ENCODE measurements at regions not wholly inside any gene's neighbourhood (a gene's known extent, or its start where the extent isn't known, plus 50 kb on each side); places are given as distances from the start of the nearest gene placed in this dataset.

DNA sequence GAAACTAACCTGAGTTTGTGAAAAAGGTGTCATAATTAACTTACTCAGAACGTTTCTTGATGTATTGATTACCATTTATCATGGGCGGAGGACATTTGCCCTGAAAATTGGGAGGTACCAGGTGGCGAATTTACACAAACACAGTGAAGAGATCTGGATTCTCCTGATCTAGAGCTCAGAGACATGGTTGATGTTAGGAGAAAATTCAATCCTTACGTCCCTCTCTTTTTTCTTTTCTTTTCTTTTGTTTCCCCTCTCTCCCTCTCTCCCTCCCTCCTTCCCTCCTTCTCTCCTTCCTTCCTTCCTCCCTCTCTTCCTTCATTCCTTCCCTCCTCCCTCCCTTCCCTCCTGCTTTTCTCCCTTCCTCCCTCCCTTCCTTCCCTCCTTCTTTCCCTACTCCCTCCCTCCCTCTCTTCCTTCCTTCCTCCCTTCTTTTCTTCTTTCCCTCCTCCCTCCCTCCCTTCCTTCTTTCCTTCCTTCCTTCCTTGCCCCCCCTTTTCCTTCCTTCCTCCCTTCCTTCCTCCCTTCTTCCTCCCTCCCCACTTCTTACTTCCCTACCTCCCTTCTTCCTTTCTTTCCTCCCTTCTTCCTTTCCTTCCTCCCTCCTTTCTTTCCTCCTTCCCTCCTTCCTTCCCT, 234.1 kb downstream of the OTOR start:
- H2BK120ac ChIP-seq (ENCODE audit: low read depth, low read length, poor library complexity, severe bottlenecking) = no peak overlapping the region
- H4K91ac ChIP-seq (ENCODE audit: insufficient read length, low read depth, low read length) = no peak overlapping the region
- H3K9me3 ChIP-seq (ENCODE audit: control insufficient read depth, low read depth, low read length) = no peaks in the 10 kb centered on the region
- no peak overlapping the region for H3K18ac ChIP-seq (ENCODE audit: insufficient read length, low read depth, low read length)
- WGBS (ENCODE audit: extremely low coverage, insufficient read length, low lambda C conversion rate) = no CpG with 5 or more reads among the region's 4 CpGs
- H2BK15ac ChIP-seq (ENCODE audit: low read depth, low read length) = no peak overlapping the region
- no peak overlapping the region for H2AFZ ChIP-seq (ENCODE audit: low read length)
- no peak overlapping the region for H3K4ac ChIP-seq (ENCODE audit: low read depth, low read length)
- no peak for DNase-seq
- H3K56ac ChIP-seq (ENCODE audit: insufficient read length, low read depth, low read length) = no peak overlapping the region
- TF ChIP-seq, protein P1, sequence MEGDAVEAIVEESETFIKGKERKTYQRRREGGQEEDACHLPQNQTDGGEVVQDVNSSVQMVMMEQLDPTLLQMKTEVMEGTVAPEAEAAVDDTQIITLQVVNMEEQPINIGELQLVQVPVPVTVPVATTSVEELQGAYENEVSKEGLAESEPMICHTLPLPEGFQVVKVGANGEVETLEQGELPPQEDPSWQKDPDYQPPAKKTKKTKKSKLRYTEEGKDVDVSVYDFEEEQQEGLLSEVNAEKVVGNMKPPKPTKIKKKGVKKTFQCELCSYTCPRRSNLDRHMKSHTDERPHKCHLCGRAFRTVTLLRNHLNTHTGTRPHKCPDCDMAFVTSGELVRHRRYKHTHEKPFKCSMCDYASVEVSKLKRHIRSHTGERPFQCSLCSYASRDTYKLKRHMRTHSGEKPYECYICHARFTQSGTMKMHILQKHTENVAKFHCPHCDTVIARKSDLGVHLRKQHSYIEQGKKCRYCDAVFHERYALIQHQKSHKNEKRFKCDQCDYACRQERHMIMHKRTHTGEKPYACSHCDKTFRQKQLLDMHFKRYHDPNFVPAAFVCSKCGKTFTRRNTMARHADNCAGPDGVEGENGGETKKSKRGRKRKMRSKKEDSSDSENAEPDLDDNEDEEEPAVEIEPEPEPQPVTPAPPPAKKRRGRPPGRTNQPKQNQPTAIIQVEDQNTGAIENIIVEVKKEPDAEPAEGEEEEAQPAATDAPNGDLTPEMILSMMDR (conservative IDR thresholded peaks at IDR 0.05) = no peak
- H2BK5ac ChIP-seq (ENCODE audit: insufficient read length, low read length) = no peak overlapping the region
- H3K9ac ChIP-seq (ENCODE audit: extremely low read depth, insufficient read length, low read length) = no peak overlapping the region
- no peak overlapping the region for H3K27ac ChIP-seq (ENCODE audit: insufficient read length, low read depth, low read length)
- H3K9me3 Mint-ChIP-seq = peaks cover 16 to 23% of the 10 kb centered on the region in 2 experiments
- no peak overlapping the region for H3K14ac ChIP-seq (ENCODE audit: insufficient read depth, low read length)
- no peak overlapping the region for H2AK5ac ChIP-seq (ENCODE audit: insufficient read length, low read length)
- H4K8ac ChIP-seq (replicated peaks; ENCODE audit: insufficient read length, low read depth, low read length) = no peak overlapping the region
- H3K4me1 ChIP-seq (ENCODE audit: insufficient read depth, low read length) = no peaks in the 10 kb centered on the region
- no peaks in the 10 kb centered on the region for H3K27me3 ChIP-seq (ENCODE audit: insufficient read depth, low read length)
- peaks cover 2% of the 10 kb centered on the region; the same call in 1 of the 2 replicates for H3K27me3 Mint-ChIP-seq (ENCODE audit: low read depth)
- H3K4me2 ChIP-seq (ENCODE audit: insufficient read depth, insufficient read length, low read length) = no peak overlapping the region
- H3K79me2 ChIP-seq (ENCODE audit: insufficient read depth, low read length) = no peaks in the 10 kb centered on the region
- no peak overlapping the region for H3K4me3 Mint-ChIP-seq
- no peak overlapping the region for H2BK12ac ChIP-seq (ENCODE audit: insufficient read length, low read depth, low read length)
- H3K4me1 Mint-ChIP-seq = no peaks in the 10 kb centered on the region
- no peak overlapping the region for H3K23ac ChIP-seq (ENCODE audit: insufficient read length, low read depth, low read length)
- no peak overlapping the region for H2BK20ac ChIP-seq (ENCODE audit: low read depth, low read length, poor library complexity, severe bottlenecking)
- H3K79me1 ChIP-seq (ENCODE audit: insufficient read depth, low read depth, low read length, poor library complexity, severe bottlenecking) = no peaks in the 10 kb centered on the region
- no peak overlapping the region for H4K5ac ChIP-seq (ENCODE audit: insufficient read length, low read depth, low read length)
- H4K20me1 ChIP-seq (ENCODE audit: control insufficient read depth, insufficient read depth, insufficient read length) = no peaks in the 10 kb centered on the region
- H3T11ph ChIP-seq (ENCODE audit: low read length) = no peak overlapping the region
- peaks cover 0 to 23% (median 6%) of the 10 kb centered on the region in 3 experiments; a peak in 2 of 7 replicates for H3K36me3 Mint-ChIP-seq (ENCODE audit: insufficient read depth in 1 of 3, low read depth in 3 of 3)
- no peaks in the 10 kb centered on the region for H3K23me2 ChIP-seq (ENCODE audit: insufficient read length, low read depth, low read length, poor library complexity, severe bottlenecking)
- H3K27ac Mint-ChIP-seq = no peak overlapping the region

Measured in H9 (cell line).